ENCODE measurements at regions not wholly inside any gene's neighbourhood (a gene's known extent, or its start where the extent isn't known, plus 50 kb on each side); places are given as distances from the start of the nearest gene placed in this dataset.

DNA sequence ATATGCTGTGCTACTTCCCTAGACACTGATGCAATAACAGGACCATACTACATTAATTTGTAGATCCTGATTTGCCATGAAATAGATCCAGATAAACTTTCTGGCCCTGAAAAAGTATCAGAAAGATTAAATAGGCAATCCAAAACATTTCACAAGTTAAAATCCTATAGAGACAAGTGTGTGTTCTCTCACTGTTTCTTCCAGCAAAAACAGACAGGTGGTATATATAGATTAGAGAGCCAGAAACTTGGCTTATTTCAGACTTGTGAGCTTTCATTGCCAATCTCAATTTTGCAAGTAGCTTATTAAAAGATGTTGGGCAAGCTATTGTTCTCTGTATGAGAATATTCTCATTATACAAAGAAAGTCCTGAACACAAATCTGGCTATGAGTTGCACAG, 289.1 kb upstream of the MANEA start:
- Histone ChIP-seq H4K20me1 (ENCODE audit: insufficient read depth) (no peaks in the 10 kb centered on the region), H2AFZ (ENCODE audit: low read depth, low read length, poor library complexity, severe bottlenecking) (no peak overlapping the region), H3K79me2 (ENCODE audit: insufficient read depth, low read length) (no peaks in the 10 kb centered on the region), H3K4me2 (ENCODE audit: low read length) (no peak overlapping the region), H3K36me3 (ENCODE audit: control insufficient read depth in 1 of 2, insufficient read depth in 2 of 2, low read length in 2 of 2) (no peaks in the 10 kb centered on the region), H3K4me3 (replicated peaks in 1 of 2; ENCODE audit: low read depth in 1 of 2, low read length in 2 of 2) (no peak overlapping the region), H3K4me1 (ENCODE audit: control insufficient read depth in 1 of 2, insufficient read depth in 2 of 2, low read length in 2 of 2) (no peaks in the 10 kb centered on the region), H3K9me3 (ENCODE audit: control insufficient read depth in 1 of 2, insufficient read depth in 1 of 2, low read depth in 1 of 2, low read length in 2 of 2) (no peaks in the 10 kb centered on the region; a peak in 1 of 4 replicates), H3K27ac (ENCODE audit: low read depth, low read length) (no peak overlapping the region), H3K9ac (ENCODE audit: low read length) (no peak overlapping the region), H3K9me2 (ENCODE audit: insufficient read depth) (no peaks in the 10 kb centered on the region), H3K27me3 (ENCODE audit: insufficient read depth, low read length) (no peaks in the 10 kb centered on the region)
- ChIA-PET RAD21 (ENCODE audit: low non-redundant PET in 1 of 2, low total read pairs in 2 of 2, uncharacterized antibody in 2 of 2, unreplicated experiment in 2 of 2) (no interaction called here), POLR2A (no interaction called here), CTCF (no interaction called here)
- DNase-seq (ENCODE audit: low read depth, low spot score), result no peak
- TF ChIP-seq RAD21 (IDR thresholded peaks at IDR 0.05; ENCODE audit: low read depth) (no peak), EZH2 (IDR thresholded peaks at IDR 0.05) (no peak), POLR2A (IDR thresholded peaks at IDR 0.05; ENCODE audit: borderline replicate concordance, extremely low read depth, insufficient read depth, insufficient read length) (no peak), POLR2AphosphoS5 (IDR thresholded peaks at IDR 0.05; ENCODE audit: low read depth, low read length) (no peak), ELF1 (IDR thresholded peaks at IDR 0.05; ENCODE audit: borderline replicate concordance, low read depth) (no peak), EZH2phosphoT487 (IDR thresholded peaks at IDR 0.05; ENCODE audit: borderline replicate concordance) (no peak), CEBPB (IDR thresholded peaks at IDR 0.05; ENCODE audit: low read depth) (no peak), SRF (IDR thresholded peaks at IDR 0.05; ENCODE audit: low read depth) (no peak), YY1 (IDR thresholded peaks at IDR 0.05; ENCODE audit: extremely low read depth, insufficient replicate concordance, low read depth, low read length) (no peak), ZNF274 (IDR thresholded peaks at IDR 0.05; ENCODE audit: low read depth, low read length) (no peak), EGR1 (IDR thresholded peaks at IDR 0.05; ENCODE audit: low read depth) (no peak), MAX (IDR thresholded peaks at IDR 0.05) (no peak), SP1 (IDR thresholded peaks at IDR 0.05; ENCODE audit: low read depth) (no peak), JUND (IDR thresholded peaks at IDR 0.05) (no peak), SIN3A (IDR thresholded peaks at IDR 0.05; ENCODE audit: low read depth) (no peak), CTCF (IDR thresholded peaks at IDR 0.05 in 2 of 3, conservative IDR thresholded peaks at IDR 0.05 in 1 of 3; ENCODE audit: borderline replicate concordance in 1 of 3, insufficient read depth in 1 of 3, low read depth in 2 of 3, low read length in 2 of 3) (no peak)
- TF ChIP-seq, protein P1, sequence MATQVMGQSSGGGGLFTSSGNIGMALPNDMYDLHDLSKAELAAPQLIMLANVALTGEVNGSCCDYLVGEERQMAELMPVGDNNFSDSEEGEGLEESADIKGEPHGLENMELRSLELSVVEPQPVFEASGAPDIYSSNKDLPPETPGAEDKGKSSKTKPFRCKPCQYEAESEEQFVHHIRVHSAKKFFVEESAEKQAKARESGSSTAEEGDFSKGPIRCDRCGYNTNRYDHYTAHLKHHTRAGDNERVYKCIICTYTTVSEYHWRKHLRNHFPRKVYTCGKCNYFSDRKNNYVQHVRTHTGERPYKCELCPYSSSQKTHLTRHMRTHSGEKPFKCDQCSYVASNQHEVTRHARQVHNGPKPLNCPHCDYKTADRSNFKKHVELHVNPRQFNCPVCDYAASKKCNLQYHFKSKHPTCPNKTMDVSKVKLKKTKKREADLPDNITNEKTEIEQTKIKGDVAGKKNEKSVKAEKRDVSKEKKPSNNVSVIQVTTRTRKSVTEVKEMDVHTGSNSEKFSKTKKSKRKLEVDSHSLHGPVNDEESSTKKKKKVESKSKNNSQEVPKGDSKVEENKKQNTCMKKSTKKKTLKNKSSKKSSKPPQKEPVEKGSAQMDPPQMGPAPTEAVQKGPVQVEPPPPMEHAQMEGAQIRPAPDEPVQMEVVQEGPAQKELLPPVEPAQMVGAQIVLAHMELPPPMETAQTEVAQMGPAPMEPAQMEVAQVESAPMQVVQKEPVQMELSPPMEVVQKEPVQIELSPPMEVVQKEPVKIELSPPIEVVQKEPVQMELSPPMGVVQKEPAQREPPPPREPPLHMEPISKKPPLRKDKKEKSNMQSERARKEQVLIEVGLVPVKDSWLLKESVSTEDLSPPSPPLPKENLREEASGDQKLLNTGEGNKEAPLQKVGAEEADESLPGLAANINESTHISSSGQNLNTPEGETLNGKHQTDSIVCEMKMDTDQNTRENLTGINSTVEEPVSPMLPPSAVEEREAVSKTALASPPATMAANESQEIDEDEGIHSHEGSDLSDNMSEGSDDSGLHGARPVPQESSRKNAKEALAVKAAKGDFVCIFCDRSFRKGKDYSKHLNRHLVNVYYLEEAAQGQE (IDR thresholded peaks at IDR 0.05; ENCODE audit: low read depth), result no peak
- BruUV-seq (replicated peaks), result no TSS peak
- ATAC-seq, result no peak
- intact Hi-C loops (cut with micrococcal nuclease), result no loop called here
